CD4-positive, alpha-beta memory T cell (primary cell): ENCODE measurements at regions not wholly inside any gene's neighbourhood (a gene's known extent, or its start where the extent isn't known, plus 50 kb on each side); places are given as distances from the start of the nearest gene placed in this dataset.
A peak's percentile ranks its signal among the peaks of the same experiment; 100 is the strongest.

Experiments used
- CTCF ChIA-PET: fragments of 350-600 bp; sonication (Branson Sonifier 250); formaldehyde crosslinking; loops from one replicate; lab custom pipeline; 2021; ENCODE audit warnings: inconsistent platforms; ENCODE audit not compliant: partially characterized antibody; lab: Charles Lee
- POLR2A ChIA-PET: fragments of 350-600 bp; sonication (Branson Sonifier 250); formaldehyde crosslinking; loops from one replicate; lab custom pipeline; 2021; ENCODE audit not compliant: partially characterized antibody; lab: Charles Lee
- DNase-seq, 5 donors: peaks; one replicate each; pipeline versions ENCODE4 v3.0.0 to v3.0.0-alpha.2; 2020 to 2022; ENCODE audit warnings: mixed read lengths in 1 of 5
- H3K27ac ChIP-seq: one replicate; pipeline ENCODE4 v1.7.0; 2013; ENCODE audit warnings: low read depth, low read length
- H3K27me3 ChIP-seq: 2 replicates; pipeline ENCODE4 v1.7.0; 2013; ENCODE audit warnings: mild to moderate bottlenecking, low read length, moderate library complexity; ENCODE audit not compliant: insufficient read depth
- H3K36me3 ChIP-seq: 2 replicates; pipeline ENCODE4 v1.7.0; 2013; ENCODE audit warnings: mild to moderate bottlenecking, low read length, moderate library complexity; ENCODE audit not compliant: insufficient read depth
- H3K4me1 ChIP-seq: 2 replicates; pipeline ENCODE4 v1.7.0; 2013; ENCODE audit warnings: mild to moderate bottlenecking, low read length, moderate library complexity; ENCODE audit not compliant: insufficient read depth
- H3K4me3 ChIP-seq, 2 donors: one replicate each; pipeline ENCODE4 v1.7.0; 2013; ENCODE audit warnings: low read length in 2 of 2, mild to moderate bottlenecking in 1 of 2
- H3K9me3 ChIP-seq, 2 donors: one replicate each; pipeline ENCODE4 v1.7.0; 2013; ENCODE audit warnings: low read length in 2 of 2, control low read depth in 1 of 2; ENCODE audit not compliant: control insufficient read depth in 1 of 2
- H3K27ac Mint-ChIP-seq, 7 donors: one replicate each; pipeline ENCODE4 v1.8.0; 2020 to 2021; ENCODE audit warnings: mixed read lengths in 7 of 7, mild to moderate bottlenecking in 6 of 7, inconsistent platforms in 3 of 7, moderate library complexity in 3 of 7
- H3K27me3 Mint-ChIP-seq, 2 donors: one replicate each; pipeline ENCODE4 v1.8.0; 2020 to 2021; ENCODE audit warnings: mixed read lengths in 2 of 2
- H3K36me3 Mint-ChIP-seq, 2 donors: one replicate each; pipeline ENCODE4 v1.8.0; 2020 to 2021; ENCODE audit warnings: mixed read lengths in 2 of 2, inconsistent platforms in 1 of 2, mild to moderate bottlenecking in 1 of 2
- H3K4me1 Mint-ChIP-seq, 4 donors: one replicate each; pipeline ENCODE4 v1.8.0; 2020 to 2021; ENCODE audit warnings: mixed read lengths in 4 of 4, mild to moderate bottlenecking in 1 of 4
- H3K4me3 Mint-ChIP-seq, 8 donors: one replicate each; pipeline ENCODE4 v1.8.0; 2020 to 2021; ENCODE audit warnings: mixed read lengths in 8 of 8, mild to moderate bottlenecking in 7 of 8, moderate library complexity in 6 of 8, inconsistent platforms in 3 of 8
- H3K9me3 Mint-ChIP-seq, 8 donors: one replicate each; pipeline ENCODE4 v1.8.0; 2020 to 2021; ENCODE audit warnings: mixed read lengths in 8 of 8, mild to moderate bottlenecking in 5 of 8, inconsistent platforms in 3 of 8, moderate library complexity in 1 of 8
- intact Hi-C: fragments of 100-400 bp; cut with micrococcal nuclease; formaldehyde crosslinking; loops from one replicate; pipeline ENCODE4 v1.15.1; 2023

DNA sequence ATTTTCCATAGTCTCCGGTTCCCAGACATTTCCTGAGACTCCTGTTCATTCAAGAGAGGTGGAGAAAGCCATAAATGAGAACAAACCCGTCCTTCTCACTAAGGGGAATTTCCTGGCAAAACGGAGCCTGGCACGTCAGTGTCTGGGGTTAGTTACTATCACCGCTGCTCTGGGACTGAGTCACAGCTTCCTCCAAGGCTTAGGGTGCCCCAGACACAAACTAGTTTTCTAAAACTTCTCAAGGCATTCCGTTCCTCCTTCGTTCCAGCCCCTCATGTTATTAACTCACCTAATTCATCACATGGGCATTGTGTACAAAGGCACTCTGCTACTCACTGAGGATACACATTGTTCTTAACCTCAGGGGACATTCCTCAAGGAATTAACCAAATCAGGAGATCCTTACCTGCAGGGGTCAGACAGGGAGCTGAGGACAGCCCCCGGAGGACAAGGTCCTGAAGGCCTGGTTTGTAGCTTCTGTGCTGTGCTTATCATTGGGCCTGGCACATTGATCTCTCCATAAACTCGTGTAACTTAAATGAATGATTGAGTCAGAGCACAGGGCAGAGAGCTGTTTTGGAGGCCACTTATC lies 103.0 kb upstream of the KLF6 start:
- Histone ChIP-seq H3K4me1 (peaks cover 53% of the 10 kb centered on the region), H3K36me3 (no peaks in the 10 kb centered on the region), H3K27me3 (no peaks in the 10 kb centered on the region), H3K9me3 (no peaks in the 10 kb centered on the region), H3K4me3 (no peak overlapping the region), H3K27ac (peak overlapping the region; percentile 77)
- peaks cover 23 to 68% (median 49%) of the 10 kb centered on the region in 4 donors for H3K4me1 Mint-ChIP-seq
- intact Hi-C loops, result loop anchor here (1.0 to 2.0 kb wide), 2 partner anchors 11 to 15 kb away; no protein-coding TSS in a partner anchor
- ChIA-PET CTCF (interaction anchor here (1.2 kb wide), 1 partner anchor 12 kb away, joined by 3 read pairs; no protein-coding TSS in a partner anchor), POLR2A (interaction anchor here (0.9 to 11.9 kb wide), 13 partner anchors 14 to 113 kb away, joined by 3 to 289 read pairs (median 7); partner anchors contain the start of gene KLF6)
- peak overlapping the region; percentile 62 to 82 (median 70) for H3K4me3 Mint-ChIP-seq
- H3K27ac Mint-ChIP-seq, result peak overlapping the region; percentile 91 to 99 (median 98)
- DNase-seq, result peak; percentile 70 to 94 (median 74)
- H3K27me3 Mint-ChIP-seq, result no peaks in the 10 kb centered on the region
- no peaks in the 10 kb centered on the region for H3K36me3 Mint-ChIP-seq
- no peaks in the 10 kb centered on the region for H3K9me3 Mint-ChIP-seq

DNA sequence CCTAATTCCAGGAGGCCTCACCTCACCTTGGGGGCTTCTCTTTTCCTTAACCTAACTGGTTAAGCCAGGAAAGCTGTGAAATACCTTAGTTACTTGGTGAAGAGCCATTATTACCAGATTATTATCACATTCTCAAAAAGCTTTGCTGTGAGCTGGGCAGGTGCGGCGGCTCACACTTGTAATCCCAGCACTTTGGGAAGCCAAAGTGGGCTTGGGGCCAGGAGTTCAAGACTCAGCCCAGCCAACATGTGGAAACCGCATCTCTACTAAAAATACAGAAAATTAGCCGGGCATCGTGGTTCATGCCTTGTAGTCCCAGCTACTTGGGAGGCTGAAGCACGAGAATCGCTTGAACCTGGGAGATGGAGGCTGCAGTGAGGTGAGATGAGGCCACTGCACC lies 102.4 kb upstream of the KLF6 start:
- Mint-ChIP-seq H3K27me3 (no peaks in the 10 kb centered on the region), H3K4me1 (peaks cover 17 to 62% (median 43%) of the 10 kb centered on the region in 4 donors), H3K27ac (peak overlapping the region; percentile 91 to 99 (median 98)), H3K36me3 (no peaks in the 10 kb centered on the region), H3K4me3 (peak overlapping the region; percentile 62 to 82 (median 70)), H3K9me3 (no peaks in the 10 kb centered on the region)
- CTCF ChIA-PET, result interaction anchor here (1.1 to 1.2 kb wide), 2 partner anchors 12 to 81 kb away, joined by 3 read pairs; no protein-coding TSS in a partner anchor
- DNase-seq, result no peak
- no peaks in the 10 kb centered on the region for H3K27me3 ChIP-seq
- intact Hi-C loops, result no loop called here
- H3K4me3 ChIP-seq, result no peak overlapping the region
- H3K4me1 ChIP-seq, result peaks cover 47% of the 10 kb centered on the region
- H3K36me3 ChIP-seq, result no peaks in the 10 kb centered on the region
- POLR2A ChIA-PET, result interaction anchor here (0.9 to 11.9 kb wide), 10 partner anchors 14 to 104 kb away, joined by 3 to 289 read pairs (median 8); partner anchors contain the start of gene KLF6
- H3K27ac ChIP-seq, result peak overlapping the region; percentile 77
- no peaks in the 10 kb centered on the region for H3K9me3 ChIP-seq

DNA sequence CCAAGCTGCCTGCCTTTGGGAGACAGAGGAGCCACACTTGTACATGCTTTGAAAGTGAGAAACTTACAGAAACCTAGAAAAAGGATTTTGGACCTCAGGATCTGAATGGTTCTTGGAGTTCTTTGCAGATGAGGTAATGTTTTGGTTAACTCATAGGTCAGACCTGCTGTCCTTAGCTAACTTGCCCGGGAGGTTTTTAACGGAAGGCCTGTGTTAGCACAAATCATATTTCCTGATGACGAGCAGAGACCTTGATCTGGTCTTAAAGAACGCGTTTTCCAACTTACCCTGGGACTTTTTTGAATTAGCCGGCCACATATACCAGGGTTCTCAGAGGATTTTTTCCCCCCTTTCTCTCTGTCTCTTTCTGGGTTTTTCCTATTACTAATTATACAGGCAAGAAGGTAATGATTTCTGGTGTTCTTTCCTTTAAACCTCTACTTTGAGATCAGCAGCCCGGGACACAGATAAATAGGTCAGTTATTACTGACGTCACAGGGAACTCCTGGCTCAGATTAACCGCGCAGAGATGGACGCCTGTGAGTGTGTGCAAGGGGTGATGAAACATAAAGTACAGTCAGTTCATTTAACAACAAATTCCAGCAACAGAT lies 101.7 kb upstream of the KLF6 start:
- H3K9me3 Mint-ChIP-seq, result no peaks in the 10 kb centered on the region
- no peaks in the 10 kb centered on the region for H3K27me3 Mint-ChIP-seq
- H3K27ac Mint-ChIP-seq, result peak overlapping the region; percentile 91 to 99 (median 98)
- H3K27ac ChIP-seq, result peak overlapping the region; percentile 77
- no peaks in the 10 kb centered on the region for H3K36me3 ChIP-seq
- no peak overlapping the region for H3K4me3 ChIP-seq
- H3K4me3 Mint-ChIP-seq, result peak overlapping the region in 7 of 8 donors; percentile 47 to 82 (median 69)
- POLR2A ChIA-PET, result interaction anchor here (0.8 to 11.9 kb wide), 8 partner anchors 13 to 111 kb away, joined by 3 to 289 read pairs (median 8); partner anchors contain the start of gene KLF6
- peaks cover 41% of the 10 kb centered on the region for H3K4me1 ChIP-seq
- DNase-seq, result no peak
- no peaks in the 10 kb centered on the region for H3K9me3 ChIP-seq
- peaks cover 12 to 56% (median 37%) of the 10 kb centered on the region in 4 donors for H3K4me1 Mint-ChIP-seq
- intact Hi-C loops, result no loop called here
- CTCF ChIA-PET, result interaction anchor here (1.1 to 1.2 kb wide), 2 partner anchors 11 to 80 kb away, joined by 3 read pairs; no protein-coding TSS in a partner anchor
- no peaks in the 10 kb centered on the region for H3K27me3 ChIP-seq
- no peaks in the 10 kb centered on the region for H3K36me3 Mint-ChIP-seq

DNA sequence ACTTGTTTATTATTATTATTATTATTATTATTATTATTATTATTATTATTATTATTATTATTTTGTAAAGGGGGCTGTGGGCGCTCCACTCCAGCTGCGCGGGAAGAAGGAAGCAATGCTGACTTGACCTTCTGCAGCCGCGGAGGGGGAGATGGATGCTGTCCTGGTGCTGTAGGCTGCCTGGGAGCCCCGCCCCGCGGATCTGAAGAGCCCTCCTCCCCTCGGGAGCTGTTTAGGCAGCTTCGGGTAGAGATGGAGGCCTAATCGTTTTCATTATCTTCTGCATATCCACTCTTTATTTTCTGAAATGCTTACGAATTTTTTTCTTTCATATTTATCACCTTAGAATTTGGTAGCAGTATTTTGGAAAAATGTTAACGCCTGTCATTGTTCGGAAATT lies 101.2 kb upstream of the KLF6 start:
- Histone ChIP-seq H3K36me3 (no peaks in the 10 kb centered on the region), H3K4me1 (peaks cover 35% of the 10 kb centered on the region), H3K4me3 (no peak overlapping the region), H3K27ac (peak overlapping the region; percentile 77), H3K9me3 (no peaks in the 10 kb centered on the region), H3K27me3 (no peaks in the 10 kb centered on the region)
- Mint-ChIP-seq H3K9me3 (no peaks in the 10 kb centered on the region), H3K4me1 (peaks cover 12 to 50% (median 32%) of the 10 kb centered on the region in 4 donors), H3K27ac (peak overlapping the region in 6 of 7 donors; percentile 96 to 99 (median 98)), H3K27me3 (no peaks in the 10 kb centered on the region), H3K36me3 (no peaks in the 10 kb centered on the region), H3K4me3 (peak overlapping the region in 3 of 8 donors; percentile 69 to 82 (median 74))
- DNase-seq, result no peak
- intact Hi-C loops, result no loop called here
- CTCF ChIA-PET, result no interaction called here
- POLR2A ChIA-PET, result interaction anchor here (0.8 to 11.9 kb wide), 4 partner anchors 12 to 110 kb away, joined by 3 to 289 read pairs (median 82); partner anchors contain the start of gene KLF6

DNA sequence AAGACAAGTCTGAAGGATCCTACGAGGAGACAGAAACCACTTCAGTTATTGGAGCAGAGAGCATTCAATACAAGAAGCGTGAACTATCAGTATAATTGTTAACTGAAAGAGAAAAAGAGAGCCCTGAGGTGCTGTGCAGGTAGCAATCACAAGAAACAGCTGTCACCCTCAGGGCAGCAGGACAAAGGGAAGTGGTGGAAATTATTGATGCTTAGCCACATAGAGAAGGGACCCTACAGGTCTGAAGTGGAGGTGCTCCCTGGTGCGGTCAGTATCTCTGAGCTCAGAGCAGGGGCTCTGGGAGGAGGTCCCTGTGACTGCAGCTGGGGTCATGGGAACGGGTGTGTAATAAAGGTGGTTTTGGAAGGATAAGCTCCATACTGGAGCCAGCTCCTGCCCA lies 97.8 kb upstream of the KLF6 start:
- no peak for DNase-seq
- Mint-ChIP-seq H3K9me3 (no peaks in the 10 kb centered on the region), H3K36me3 (no peaks in the 10 kb centered on the region), H3K4me1 (peaks cover 22 to 44% (median 28%) of the 10 kb centered on the region in 4 donors), H3K27ac (peak overlapping the region in 2 of 7 donors; percentile 30 to 62), H3K4me3 (no peak overlapping the region), H3K27me3 (no peaks in the 10 kb centered on the region)
- CTCF ChIA-PET, result interaction anchor here (1.1 kb wide), 1 partner anchor 10 kb away, joined by 3 read pairs; no protein-coding TSS in a partner anchor
- Histone ChIP-seq H3K4me1 (peaks cover 18% of the 10 kb centered on the region), H3K27ac (no peak overlapping the region), H3K4me3 (no peak overlapping the region), H3K36me3 (no peaks in the 10 kb centered on the region), H3K9me3 (no peaks in the 10 kb centered on the region), H3K27me3 (no peaks in the 10 kb centered on the region)
- intact Hi-C loops, result no loop called here
- POLR2A ChIA-PET, result interaction anchor here (1.0 to 6.1 kb wide), 2 partner anchors 31 to 99 kb away, joined by 3 to 62 read pairs; partner anchors contain the start of gene KLF6

DNA sequence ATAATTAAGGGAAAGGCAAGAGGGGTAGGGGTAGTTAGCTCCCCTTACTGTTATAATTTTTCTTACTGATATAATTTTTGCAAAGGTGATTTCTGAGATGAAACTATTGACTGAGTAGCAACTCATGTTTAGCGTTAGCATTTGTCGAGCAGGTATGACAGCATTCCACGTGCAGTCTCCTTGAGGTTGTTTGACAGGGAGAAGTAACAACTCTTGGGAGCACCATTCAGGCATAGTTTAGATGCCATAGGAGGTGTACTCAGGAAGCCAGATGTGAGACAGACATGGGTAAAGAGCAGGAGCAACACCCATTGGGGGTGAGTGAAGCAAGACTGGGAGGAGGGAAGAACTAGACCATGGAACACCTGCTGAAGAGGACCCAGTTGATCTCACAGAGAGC lies 96.6 kb upstream of the KLF6 start:
- intact Hi-C loops, result no loop called here
- Histone ChIP-seq H3K4me3 (no peak overlapping the region), H3K36me3 (no peaks in the 10 kb centered on the region), H3K4me1 (peaks cover 18% of the 10 kb centered on the region), H3K27me3 (no peaks in the 10 kb centered on the region), H3K27ac (no peak overlapping the region), H3K9me3 (no peaks in the 10 kb centered on the region)
- ChIA-PET CTCF (interaction anchor here (0.8 kb wide), 1 partner anchor 11 kb away, joined by 3 read pairs; no protein-coding TSS in a partner anchor), POLR2A (interaction anchor here (0.6 to 6.1 kb wide), 4 partner anchors 8 to 98 kb away, joined by 3 to 62 read pairs (median 4); partner anchors contain the start of gene KLF6)
- Mint-ChIP-seq H3K4me1 (peaks cover 16 to 44% (median 26%) of the 10 kb centered on the region in 4 donors), H3K9me3 (no peaks in the 10 kb centered on the region), H3K27me3 (no peaks in the 10 kb centered on the region), H3K4me3 (no peak overlapping the region), H3K27ac (peak overlapping the region in 4 of 7 donors; percentile 16 to 65 (median 43)), H3K36me3 (no peaks in the 10 kb centered on the region)
- DNase-seq, result no peak
